IMR-90 (cell line): ENCODE measurements at regions not wholly inside any gene's neighbourhood (a gene's known extent, or its start where the extent isn't known, plus 50 kb on each side); places are given as distances from the start of the nearest gene placed in this dataset.

Experiments
- ATAC-seq: fragments of 200-7000 bp; cut with Tn5 transposase; 2 replicates; pipeline ENCODE4 v1.9.1; 2020; ENCODE audit warnings: low read depth, mild to moderate bottlenecking, moderate library complexity
- BruUV-seq: library from RNA; stranded (reverse); fragments of 400-500 nt; replicated peaks from 2 replicates; lab custom pipeline; 2021; lab: Mats Ljungman, UMichigan
- CTCF ChIA-PET: fragments of 300-600 bp; formaldehyde crosslinking; extraction: SDS; loops from one replicate; lab custom pipeline; 2021; ENCODE audit warnings: antibody characterized with exemption; lab: Yijun Ruan, JAX
- POLR2A ChIA-PET: fragments of 300-600 bp; sonication (Branson Sonifier 250); formaldehyde crosslinking; loops from one replicate; lab custom pipeline; 2022; ENCODE audit warnings: antibody characterized with exemption; ENCODE audit not compliant: unreplicated experiment; lab: Charles Lee
- DNase-seq: peaks from one replicate; pipeline ENCODE4 v3.0.0; 2013
- H2AFZ ChIP-seq: replicated peaks from 2 replicates; pipeline ENCODE3; 2013; ENCODE audit warnings: low read length, mild to moderate bottlenecking; ENCODE audit not compliant: poor library complexity
- H2AK5ac ChIP-seq: 2 replicates; pipeline ENCODE4 v1.6.1; 2013; ENCODE audit warnings: low read depth, low read length, inconsistent platforms
- H2AK9ac ChIP-seq: replicated peaks from 2 replicates; pipeline ENCODE3; 2013; ENCODE audit warnings: mild to moderate bottlenecking, low read depth, low read length, moderate library complexity; ENCODE audit not compliant: poor library complexity
- H2BK120ac ChIP-seq: 2 replicates; pipeline ENCODE4 v1.6.1; 2013; ENCODE audit warnings: low read depth, low read length, inconsistent platforms
- H2BK15ac ChIP-seq: 3 replicates; pipeline ENCODE4 v1.6.1; 2013; ENCODE audit warnings: low read depth, low read length, inconsistent platforms
- H2BK20ac ChIP-seq: 2 replicates; pipeline ENCODE4 v1.6.1; 2013; ENCODE audit warnings: low read depth, mild to moderate bottlenecking, inconsistent platforms, low read length, moderate library complexity
- H2BK5ac ChIP-seq: 2 replicates; pipeline ENCODE4 v1.6.1; 2013; ENCODE audit warnings: mild to moderate bottlenecking, low read depth, low read length, inconsistent platforms; ENCODE audit not compliant: poor library complexity, severe bottlenecking
- H3K14ac ChIP-seq: replicated peaks from 2 replicates; pipeline ENCODE4 v1.6.1; 2013; ENCODE audit warnings: low read depth, low read length, inconsistent platforms
- H3K18ac ChIP-seq: 2 replicates; pipeline ENCODE4 v1.6.1; 2013; ENCODE audit warnings: low read depth, low read length, control low read depth
- H3K23ac ChIP-seq: 2 replicates; pipeline ENCODE4 v1.6.1; 2013; ENCODE audit warnings: low read depth, low read length, inconsistent platforms
- H3K27ac ChIP-seq: 2 replicates; pipeline ENCODE4 v1.5.1; 2013; ENCODE audit warnings: mild to moderate bottlenecking, control low read depth, low read length; ENCODE audit not compliant: insufficient read depth
- H3K27me3 ChIP-seq: 2 replicates; pipeline ENCODE4 v1.6.1; 2013; ENCODE audit warnings: low read length; ENCODE audit not compliant: control insufficient read depth, insufficient read depth
- H3K36me3 ChIP-seq: 2 replicates; pipeline ENCODE4 v1.6.1; 2013; ENCODE audit warnings: low read length, mixed read lengths; ENCODE audit not compliant: control insufficient read depth, insufficient read depth
- H3K4ac ChIP-seq: 2 replicates; pipeline ENCODE4 v1.6.1; 2013; ENCODE audit warnings: low read depth, low read length, inconsistent platforms
- H3K4me1 ChIP-seq: 2 replicates; pipeline ENCODE4 v1.6.1; 2013; ENCODE audit warnings: low read length, mixed read lengths; ENCODE audit not compliant: control insufficient read depth, insufficient read depth
- H3K4me2 ChIP-seq: 2 replicates; pipeline ENCODE4 v1.6.1; 2013; ENCODE audit warnings: low read depth, mild to moderate bottlenecking, control low read depth, low read length, moderate library complexity
- H3K4me3 ChIP-seq: 2 replicates; pipeline ENCODE4 v1.5.1; 2013; ENCODE audit warnings: low read depth, mild to moderate bottlenecking, control low read depth, low read length, moderate library complexity; ENCODE audit not compliant: insufficient read depth
- H3K56ac ChIP-seq: 2 replicates; pipeline ENCODE4 v1.6.1; 2013; ENCODE audit warnings: low read length, inconsistent platforms; ENCODE audit not compliant: insufficient read depth; ENCODE audit errors: extremely low read depth
- H3K79me1 ChIP-seq, 2 experiments: 2 replicates each; pipeline ENCODE4 v1.6.1; 2013; ENCODE audit warnings: low read length in 2 of 2, inconsistent platforms in 1 of 2, low read depth in 1 of 2
- H3K9ac ChIP-seq: 2 replicates; pipeline ENCODE4 v1.6.1; 2013; ENCODE audit warnings: low read depth, low read length, control low read depth
- H3K9me1 ChIP-seq: 2 replicates; pipeline ENCODE4 v1.6.1; 2013; ENCODE audit warnings: low read length, inconsistent platforms; ENCODE audit not compliant: insufficient read depth
- H3K9me3 ChIP-seq: 2 replicates; pipeline ENCODE4 v1.6.1; 2013; ENCODE audit warnings: low read length; ENCODE audit not compliant: control insufficient read depth, insufficient read depth
- H4K20me1 ChIP-seq: 2 replicates; pipeline ENCODE4 v1.6.1; 2013; ENCODE audit warnings: low read length, inconsistent platforms; ENCODE audit not compliant: insufficient read depth
- H4K5ac ChIP-seq: 2 replicates; pipeline ENCODE4 v1.6.1; 2013; ENCODE audit warnings: mild to moderate bottlenecking, low read depth, low read length, control low read depth
- H4K8ac ChIP-seq, 2 experiments: 2 replicates each; pipeline ENCODE4 v1.6.1; 2013; ENCODE audit warnings: low read depth in 2 of 2, low read length in 2 of 2, control low read depth in 1 of 2, inconsistent platforms in 1 of 2
- H4K91ac ChIP-seq: 2 replicates; pipeline ENCODE4 v1.6.1; 2013; ENCODE audit warnings: low read depth, low read length, inconsistent platforms; ENCODE audit not compliant: insufficient read depth
- BHLHE40 ChIP-seq: fragments of 150-350 bp; IDR thresholded peaks from 2 replicates; pipeline ENCODE4 v1.6.1; 2016; ENCODE audit warnings: mild to moderate bottlenecking, low read depth, low read length
- CEBPB ChIP-seq: IDR thresholded peaks from 2 replicates; pipeline ENCODE4 v1.6.1; 2012; ENCODE audit warnings: low read depth, low read length, improper control_type of control experiment
- CHD1 ChIP-seq: IDR thresholded peaks from 2 replicates; pipeline ENCODE4 v1.6.1; 2012; ENCODE audit warnings: low read depth, low read length, improper control_type of control experiment
- CTCF ChIP-seq: conservative IDR thresholded peaks from 2 replicates; pipeline ENCODE4 v1.5.1; 2012; ENCODE audit warnings: mild to moderate bottlenecking, low read depth, low read length, improper control_type of control experiment
- ELK1 ChIP-seq: fragments of 150-350 bp; IDR thresholded peaks from 2 replicates; pipeline ENCODE4 v1.6.1; 2016; ENCODE audit warnings: low read depth, mild to moderate bottlenecking, low read length, moderate library complexity, borderline replicate concordance
- FOS ChIP-seq: fragments of 150-350 bp; IDR thresholded peaks from 2 replicates; pipeline ENCODE4 v1.6.1; 2016; ENCODE audit warnings: low read depth, low read length
- MAFK ChIP-seq: IDR thresholded peaks from 2 replicates; pipeline ENCODE4 v1.6.1; 2012; ENCODE audit warnings: low read depth, low read length, improper control_type of control experiment
- MAZ ChIP-seq: IDR thresholded peaks from 2 replicates; pipeline ENCODE4 v1.6.1; 2012; ENCODE audit warnings: low read depth, mild to moderate bottlenecking, low read length, improper control_type of control experiment, moderate library complexity, borderline replicate concordance
- MXI1 ChIP-seq: IDR thresholded peaks from 2 replicates; pipeline ENCODE4 v1.6.1; 2012; ENCODE audit warnings: low read depth, mild to moderate bottlenecking, low read length, moderate library complexity, borderline replicate concordance
- NFE2L2 ChIP-seq: fragments of 150-350 bp; IDR thresholded peaks from 2 replicates; pipeline ENCODE4 v1.6.1; 2016; ENCODE audit warnings: low read depth, mild to moderate bottlenecking, low read length
- POLR2A ChIP-seq: IDR thresholded peaks from 2 replicates; pipeline ENCODE4 v1.6.1; 2012; ENCODE audit warnings: mild to moderate bottlenecking, low read depth, low read length
- RAD21 ChIP-seq: IDR thresholded peaks from 2 replicates; pipeline ENCODE4 v1.6.1; 2012; ENCODE audit warnings: low read length, improper control_type of control experiment
- RCOR1 ChIP-seq: IDR thresholded peaks from 2 replicates; pipeline ENCODE4 v1.6.1; 2012; ENCODE audit warnings: mild to moderate bottlenecking, low read length, improper control_type of control experiment; ENCODE audit not compliant: insufficient replicate concordance
- RFX5 ChIP-seq: IDR thresholded peaks from 2 replicates; pipeline ENCODE4 v1.8.0; 2012; ENCODE audit warnings: low read depth, mild to moderate bottlenecking, low read length, moderate library complexity
- SMC3 ChIP-seq: fragments of 150-350 bp; IDR thresholded peaks from 2 replicates; pipeline ENCODE4 v1.6.1; 2016; ENCODE audit warnings: low read depth, mild to moderate bottlenecking, antibody characterized with exemption, low read length, moderate library complexity
- whole genome bisulfite sequencing, 2 experiments: methylation state at CpG; one replicate each; pipeline versions ENCODE4 v1.1.5 to v1.1.7; 2013; ENCODE audit warnings: missing lambda C conversion rate in 2 of 2; ENCODE audit not compliant: insufficient read length in 1 of 2; ENCODE audit errors: extremely low coverage in 2 of 2; 5-methylcytosine and 5-hydroxymethylcytosine counted together
- dilution Hi-C: fragments of 300-500 bp; cut with HindIII; formaldehyde crosslinking; loops from one replicate; pipeline ENCODE4 v1.14.3; 2018; ENCODE audit warnings: low sequenced_read_pairs; ENCODE audit not compliant: unreplicated experiment
- in situ Hi-C: fragments of 300-500 bp; cut with MboI; formaldehyde crosslinking; loops from 3 replicates; pipeline ENCODE4 v1.14.3; 2019; ENCODE audit warnings: low sequenced_read_pairs, inconsistent platforms, mixed read lengths
- intact Hi-C: fragments of 100-400 bp; cut with micrococcal nuclease; formaldehyde crosslinking; loops from 2 replicates; pipeline ENCODE4 v1.10.0; 2022
- TF ChIP-seq, protein P1 (sequence below): fragments of 150-350 bp; IDR thresholded peaks from 2 replicates; pipeline ENCODE4 v1.6.1; 2017; ENCODE audit warnings: mild to moderate bottlenecking, antibody characterized with exemption, low read length, low read depth

- in situ Hi-C loops: no loop called here
- Histone ChIP-seq H2BK15ac (no peak overlapping the region), H4K8ac (no peak overlapping the region), H2AFZ (no peak overlapping the region), H2AK5ac (no peak overlapping the region), H2BK20ac (no peak overlapping the region), H3K36me3 (no peaks in the 10 kb centered on the region), H3K9ac (no peak overlapping the region), H3K4ac (no peak overlapping the region), H3K56ac (no peak overlapping the region), H4K5ac (no peak overlapping the region), H3K14ac (no peak overlapping the region), H3K18ac (no peak overlapping the region), H3K4me1 (no peaks in the 10 kb centered on the region), H3K27me3 (peaks cover 6% of the 10 kb centered on the region; the same call in 1 of the 2 replicates), H3K4me3 (no peak overlapping the region), H2AK9ac (no peak overlapping the region), H4K91ac (no peak overlapping the region), H3K4me2 (no peak overlapping the region), H3K79me1 (no peaks in the 10 kb centered on the region), H2BK5ac (no peak overlapping the region), H3K27ac (no peak overlapping the region), H4K20me1 (no peaks in the 10 kb centered on the region), H2BK120ac (no peak overlapping the region), H3K23ac (no peak overlapping the region), H3K9me3 (no peaks in the 10 kb centered on the region), H3K9me1 (no peaks in the 10 kb centered on the region)
- dilution Hi-C loops: no loop called here
- DNase-seq (no peak), ATAC-seq (no peak)
- POLR2A ChIA-PET: no interaction called here
- 70% methylated on average over 4 of the region's 9 CpGs; no CpG with 5 or more reads in 1 of the 2 experiments for WGBS, 2 experiments
- CTCF ChIA-PET: no interaction called here
- TF ChIP-seq CTCF (no peak), CHD1 (no peak), FOS (no peak), MAZ (no peak), MXI1 (no peak), NFE2L2 (no peak), RCOR1 (no peak), POLR2A (no peak), SMC3 (no peak), ELK1 (no peak), RAD21 (no peak), CEBPB (no peak), RFX5 (no peak), MAFK (no peak), BHLHE40 (no peak)
- TF ChIP-seq, protein P1, sequence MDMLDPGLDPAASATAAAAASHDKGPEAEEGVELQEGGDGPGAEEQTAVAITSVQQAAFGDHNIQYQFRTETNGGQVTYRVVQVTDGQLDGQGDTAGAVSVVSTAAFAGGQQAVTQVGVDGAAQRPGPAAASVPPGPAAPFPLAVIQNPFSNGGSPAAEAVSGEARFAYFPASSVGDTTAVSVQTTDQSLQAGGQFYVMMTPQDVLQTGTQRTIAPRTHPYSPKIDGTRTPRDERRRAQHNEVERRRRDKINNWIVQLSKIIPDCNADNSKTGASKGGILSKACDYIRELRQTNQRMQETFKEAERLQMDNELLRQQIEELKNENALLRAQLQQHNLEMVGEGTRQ: no peak
- intact Hi-C loops: no loop called here
- BruUV-seq: no TSS peak
Measured at GRCh38 chr18:46310675-46311345, 206.6 kb downstream of the HAUS1 start.
